H1 (cell line): ENCODE measurements at regions not wholly inside any gene's neighbourhood (a gene's known extent, or its start where the extent isn't known, plus 50 kb on each side); places are given as distances from the start of the nearest gene placed in this dataset.

ENCODE experiments used
- CBX8 ChIP-seq: fragments of 300-800, 300-1000 bp; sonication (generic); IDR thresholded peaks from 2 replicates; pipeline ENCODE4 v1.7.1; 2016; ENCODE audit warnings: low read depth, low read length, borderline replicate concordance
- CHD1 ChIP-seq: IDR thresholded peaks from 2 replicates; pipeline ENCODE4 v1.6.1; 2012; ENCODE audit warnings: low read depth, low read length, improper control_type of control experiment
- CHD7 ChIP-seq: fragments of 300-600 bp; sonication (generic); IDR thresholded peaks from 2 replicates; pipeline ENCODE4 v1.7.1; 2012; ENCODE audit warnings: low read length, moderate library complexity, mild to moderate bottlenecking, inconsistent platforms; ENCODE audit not compliant: insufficient replicate concordance
- GABPA ChIP-seq: IDR thresholded peaks from 2 replicates; pipeline ENCODE4 v1.6.1; 2011; ENCODE audit warnings: mild to moderate bottlenecking, low read length, moderate library complexity, borderline replicate concordance; ENCODE audit not compliant: insufficient read depth
- KDM1A ChIP-seq: fragments of 200-600, 300-600 bp; sonication (generic); IDR thresholded peaks from 2 replicates; pipeline ENCODE4 v1.7.1; 2016; ENCODE audit warnings: mild to moderate bottlenecking, low read length, borderline replicate concordance
- KDM5A ChIP-seq: fragments of 200-600 bp; IDR thresholded peaks from 2 replicates; pipeline ENCODE4 v1.7.1; 2012; ENCODE audit warnings: mild to moderate bottlenecking, low read length, inconsistent platforms, mixed read lengths
- POLR2AphosphoS5 ChIP-seq: IDR thresholded peaks from 2 replicates; pipeline ENCODE4 v1.6.1; 2011; ENCODE audit warnings: low read depth, low read length
- SIX5 ChIP-seq: IDR thresholded peaks from 2 replicates; pipeline ENCODE4 v1.6.1; 2011; ENCODE audit warnings: mild to moderate bottlenecking, low read depth, low read length
- SP2 ChIP-seq: IDR thresholded peaks from 2 replicates; pipeline ENCODE4 v1.6.1; 2012; ENCODE audit warnings: mild to moderate bottlenecking, low read length, inconsistent platforms
- SRF ChIP-seq: IDR thresholded peaks from 2 replicates; pipeline ENCODE4 v1.6.1; 2011; ENCODE audit warnings: mild to moderate bottlenecking, low read depth, low read length, moderate library complexity
- TBP ChIP-seq: IDR thresholded peaks from 2 replicates; pipeline ENCODE4 v1.6.1; 2011; ENCODE audit warnings: low read depth, low read length, improper control_type of control experiment
- TEAD4 ChIP-seq: IDR thresholded peaks from 2 replicates; pipeline ENCODE4 v1.6.1; 2012; ENCODE audit warnings: low read depth, low read length, inconsistent platforms, mixed read lengths
- TF ChIP-seq, protein P1 (sequence below): IDR thresholded peaks from 2 replicates; pipeline ENCODE4 v1.6.1; 2011; ENCODE audit warnings: low read depth, mild to moderate bottlenecking, low read length; ENCODE audit not compliant: insufficient read depth

DNA sequence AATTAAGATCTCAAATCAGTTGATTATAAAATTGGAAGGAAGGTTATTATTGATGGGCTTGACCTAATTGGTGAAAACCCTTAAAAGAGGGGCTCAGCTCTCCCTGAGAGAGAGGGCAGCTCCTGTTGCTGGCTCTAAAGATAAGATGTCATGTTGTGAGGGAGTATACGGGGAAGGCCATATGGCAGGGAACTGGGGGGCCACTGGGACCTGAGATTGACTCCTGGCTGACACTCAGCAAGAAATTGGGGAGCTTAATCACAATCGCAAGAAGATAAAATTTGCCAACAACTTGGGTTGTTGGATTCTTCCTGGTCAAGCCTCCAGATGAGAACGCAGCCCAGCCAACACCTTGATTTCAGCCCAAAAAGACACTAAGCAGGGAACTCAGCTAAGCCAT lies 69.7 kb upstream of the KCNJ6 start (continued):
- no peak for TF ChIP-seq CHD7
- TF ChIP-seq SIX5: no peak
- no peak for TF ChIP-seq KDM1A
- TF ChIP-seq, protein P1, sequence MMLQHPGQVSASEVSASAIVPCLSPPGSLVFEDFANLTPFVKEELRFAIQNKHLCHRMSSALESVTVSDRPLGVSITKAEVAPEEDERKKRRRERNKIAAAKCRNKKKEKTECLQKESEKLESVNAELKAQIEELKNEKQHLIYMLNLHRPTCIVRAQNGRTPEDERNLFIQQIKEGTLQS: no peak
- TF ChIP-seq SRF: no peak
- no peak for TF ChIP-seq CBX8
- no peak for TF ChIP-seq GABPA
- no peak for TF ChIP-seq POLR2AphosphoS5
- TF ChIP-seq CHD1: no peak
- TF ChIP-seq TEAD4: no peak
- no peak for TF ChIP-seq KDM5A
- no peak for TF ChIP-seq TBP
- no peak for TF ChIP-seq SP2
